Mesothelial cell of epicardium (in vitro differentiated cells): ENCODE measurements at regions not wholly inside any gene's neighbourhood (a gene's known extent, or its start where the extent isn't known, plus 50 kb on each side); places are given as distances from the start of the nearest gene placed in this dataset.
A peak's percentile ranks its signal among the peaks of the same experiment; 100 is the strongest.

Experiments
- DNase-seq, 2 experiments: peaks; one replicate each; pipeline ENCODE4 v3.0.0; 2021; ENCODE audit warnings: low spot score in 2 of 2; ENCODE audit not compliant: unreplicated experiment in 2 of 2
- H3K27ac Mint-ChIP-seq: 2 replicates; pipeline ENCODE4 v1.8.0; 2021; ENCODE audit warnings: mixed read lengths
- H3K27me3 Mint-ChIP-seq: 2 replicates; pipeline ENCODE4 v1.8.0; 2021; ENCODE audit warnings: low read depth, mixed read lengths
- H3K36me3 Mint-ChIP-seq: 2 replicates; pipeline ENCODE4 v1.8.0; 2021; ENCODE audit warnings: mixed read lengths
- H3K4me1 Mint-ChIP-seq: 2 replicates; pipeline ENCODE4 v1.8.0; 2021; ENCODE audit warnings: mixed read lengths
- H3K4me3 Mint-ChIP-seq: 2 replicates; pipeline ENCODE4 v1.8.0; 2021; ENCODE audit warnings: mild to moderate bottlenecking, moderate library complexity, mixed read lengths
- H3K9me3 Mint-ChIP-seq: 2 replicates; pipeline ENCODE4 v1.8.0; 2021; ENCODE audit warnings: mixed read lengths
- TF ChIP-seq, protein P1 (sequence below): fragments of 200-600 bp; sonication (generic); IDR thresholded peaks from one replicate; pipeline ENCODE4 v1.5.0; 2021; ENCODE audit warnings: antibody characterized with exemption; ENCODE audit not compliant: unreplicated experiment

DNA sequence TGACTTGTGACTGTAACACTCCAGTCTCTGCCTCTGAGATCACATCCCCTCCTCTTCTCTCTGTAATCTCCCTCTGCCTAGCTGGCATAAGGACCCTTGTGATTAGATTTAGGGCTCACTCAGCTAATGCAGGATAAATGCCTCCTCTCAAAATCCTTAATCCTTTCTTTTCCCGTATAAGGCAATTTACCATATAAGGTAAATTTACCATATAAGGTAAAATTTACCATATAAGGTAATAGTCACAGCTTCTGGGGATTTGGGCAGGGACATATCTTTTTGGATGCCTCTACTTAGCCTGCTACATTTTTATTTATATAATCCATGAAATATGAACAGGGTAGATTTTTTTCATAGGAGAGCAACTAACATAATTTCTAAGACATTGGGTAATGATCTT is 318.0 kb upstream of the PUM3 start:
- peaks cover 4% of the 10 kb centered on the region for H3K9me3 Mint-ChIP-seq
- H3K36me3 Mint-ChIP-seq: no peaks in the 10 kb centered on the region
- peaks cover 2% of the 10 kb centered on the region for H3K27me3 Mint-ChIP-seq
- no peak for DNase-seq
- no peak overlapping the region for H3K4me3 Mint-ChIP-seq
- H3K27ac Mint-ChIP-seq: no peak overlapping the region
- peaks cover 2% of the 10 kb centered on the region for H3K4me1 Mint-ChIP-seq
- TF ChIP-seq, protein P1, sequence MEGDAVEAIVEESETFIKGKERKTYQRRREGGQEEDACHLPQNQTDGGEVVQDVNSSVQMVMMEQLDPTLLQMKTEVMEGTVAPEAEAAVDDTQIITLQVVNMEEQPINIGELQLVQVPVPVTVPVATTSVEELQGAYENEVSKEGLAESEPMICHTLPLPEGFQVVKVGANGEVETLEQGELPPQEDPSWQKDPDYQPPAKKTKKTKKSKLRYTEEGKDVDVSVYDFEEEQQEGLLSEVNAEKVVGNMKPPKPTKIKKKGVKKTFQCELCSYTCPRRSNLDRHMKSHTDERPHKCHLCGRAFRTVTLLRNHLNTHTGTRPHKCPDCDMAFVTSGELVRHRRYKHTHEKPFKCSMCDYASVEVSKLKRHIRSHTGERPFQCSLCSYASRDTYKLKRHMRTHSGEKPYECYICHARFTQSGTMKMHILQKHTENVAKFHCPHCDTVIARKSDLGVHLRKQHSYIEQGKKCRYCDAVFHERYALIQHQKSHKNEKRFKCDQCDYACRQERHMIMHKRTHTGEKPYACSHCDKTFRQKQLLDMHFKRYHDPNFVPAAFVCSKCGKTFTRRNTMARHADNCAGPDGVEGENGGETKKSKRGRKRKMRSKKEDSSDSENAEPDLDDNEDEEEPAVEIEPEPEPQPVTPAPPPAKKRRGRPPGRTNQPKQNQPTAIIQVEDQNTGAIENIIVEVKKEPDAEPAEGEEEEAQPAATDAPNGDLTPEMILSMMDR: no peak

GRCh38 chr9:3157011-3157410 is 313.1 kb upstream of the PUM3 start:
- Mint-ChIP-seq H3K27me3 (peaks cover 4% of the 10 kb centered on the region), H3K36me3 (no peaks in the 10 kb centered on the region), H3K27ac (no peak overlapping the region), H3K4me1 (no peaks in the 10 kb centered on the region), H3K9me3 (peaks cover 4% of the 10 kb centered on the region), H3K4me3 (no peak overlapping the region)
- TF ChIP-seq, protein P1: no peak
- no peak for DNase-seq

- no peak for DNase-seq
- H3K36me3 Mint-ChIP-seq: no peaks in the 10 kb centered on the region
- peaks cover 9% of the 10 kb centered on the region for H3K4me1 Mint-ChIP-seq
- TF ChIP-seq, protein P1: no peak
- no peak overlapping the region for H3K27ac Mint-ChIP-seq
- H3K27me3 Mint-ChIP-seq: peaks cover 2% of the 10 kb centered on the region
- no peak overlapping the region for H3K4me3 Mint-ChIP-seq
- H3K9me3 Mint-ChIP-seq: no peaks in the 10 kb centered on the region
Measured at GRCh38 chr9:3151672-3152576, 308.0 kb upstream of the PUM3 start.

GRCh38 chr9:3150074-3150473 is 306.2 kb upstream of the PUM3 start:
- H3K4me1 Mint-ChIP-seq: peaks cover 9% of the 10 kb centered on the region
- DNase-seq: no peak
- no peaks in the 10 kb centered on the region for H3K36me3 Mint-ChIP-seq
- H3K27me3 Mint-ChIP-seq: peaks cover 5% of the 10 kb centered on the region
- no peak overlapping the region for H3K4me3 Mint-ChIP-seq
- TF ChIP-seq, protein P1: no peak
- H3K27ac Mint-ChIP-seq: peak overlapping the region; percentile 74
- no peaks in the 10 kb centered on the region for H3K9me3 Mint-ChIP-seq

DNA sequence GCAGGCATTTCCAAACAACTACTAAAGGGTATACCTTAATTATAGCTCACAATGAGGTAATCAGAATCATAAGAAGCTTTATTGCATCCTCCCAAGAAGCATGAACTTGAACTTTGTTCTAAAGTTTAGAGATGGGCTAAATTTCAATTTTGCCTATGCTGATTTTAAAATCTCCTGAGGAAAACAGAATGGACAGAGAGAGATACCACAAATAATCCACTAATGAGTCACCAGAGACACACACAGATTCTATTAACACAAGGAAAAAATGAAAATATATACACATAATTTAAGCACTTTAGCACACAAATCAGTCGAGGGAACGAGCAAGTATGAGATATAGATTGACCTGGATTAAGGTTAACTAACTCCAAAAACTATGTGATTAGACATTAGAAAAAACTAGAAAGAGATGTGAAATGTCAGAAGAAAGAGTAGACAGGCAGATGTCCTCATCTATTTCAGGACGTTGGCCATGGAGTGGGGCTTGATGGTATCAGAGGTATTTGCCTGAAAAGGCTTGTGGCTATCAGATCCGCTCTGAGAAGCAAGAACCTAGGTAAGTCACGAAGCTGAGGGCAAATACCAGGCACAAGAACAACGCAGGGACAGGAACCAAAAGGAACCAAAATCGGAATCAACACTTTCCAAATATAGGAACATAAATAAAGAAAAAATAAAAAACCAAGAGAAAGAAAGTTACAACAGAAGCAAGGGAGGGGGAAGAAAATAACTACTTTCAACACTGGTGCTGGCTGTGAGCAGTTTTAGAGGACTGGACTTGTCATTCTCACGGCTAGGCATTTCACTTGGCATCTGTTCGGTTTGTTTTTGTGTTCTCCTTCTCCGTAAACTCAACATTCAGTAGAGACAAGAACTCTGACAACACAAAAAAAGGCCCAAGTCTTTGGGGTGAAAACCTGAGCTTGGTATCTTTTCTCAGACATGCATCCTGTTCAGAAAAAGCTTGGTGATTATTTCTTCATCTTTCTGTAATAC is 294.6 kb upstream of the PUM3 start:
- H3K27ac Mint-ChIP-seq: peak overlapping the region; percentile 17
- no peak for DNase-seq
- no peak overlapping the region for H3K4me3 Mint-ChIP-seq
- TF ChIP-seq, protein P1: no peak
- peaks cover 7% of the 10 kb centered on the region for H3K36me3 Mint-ChIP-seq
- peaks cover 17% of the 10 kb centered on the region for H3K4me1 Mint-ChIP-seq
- H3K27me3 Mint-ChIP-seq: peaks cover 2% of the 10 kb centered on the region
- peaks cover 23% of the 10 kb centered on the region for H3K9me3 Mint-ChIP-seq
